Left lung (tissue), 4 donors: ENCODE measurements at regions not wholly inside any gene's neighbourhood (a gene's known extent, or its start where the extent isn't known, plus 50 kb on each side); places are given as distances from the start of the nearest gene placed in this dataset.

Experiments used
- ATAC-seq: fragments of 200-7000 bp; cut with Tn5 transposase; one replicate; pipeline ENCODE4 v1.9.1; 2020; ENCODE audit warnings: moderate library complexity
- DNase-seq, 4 donors: peaks; one replicate each; pipeline ENCODE4 v3.0.0-alpha.2; 2013 to 2020
- H3K27ac ChIP-seq, 2 donors: fragments of 200-600 bp; sonication (generic) in 1 of 2; one replicate each; pipeline versions ENCODE4 v1.5.0 to v1.8.0; 2020 to 2021
- H3K27me3 ChIP-seq, 2 donors: fragments of 200-600 bp; sonication (generic) in 1 of 2; one replicate each; pipeline versions ENCODE4 v1.5.0 to v1.8.0; 2020 to 2021
- H3K36me3 ChIP-seq, 2 donors: fragments of 200-600 bp; sonication (generic) in 1 of 2; one replicate each; pipeline versions ENCODE4 v1.5.0 to v1.8.0; 2020 to 2021
- H3K4me1 ChIP-seq, 2 donors: fragments of 200-600 bp; one replicate each; pipeline ENCODE4 v1.8.0; 2021
- H3K4me3 ChIP-seq, 2 donors: fragments of 200-600 bp; sonication (generic) in 1 of 2; one replicate each; pipeline versions ENCODE4 v1.5.0 to v1.8.0; 2020 to 2021; ENCODE audit warnings: mild to moderate bottlenecking in 1 of 2
- H3K9me3 ChIP-seq, 2 donors: fragments of 200-600 bp; sonication (generic) in 1 of 2; one replicate each; pipeline versions ENCODE4 v1.5.0 to v1.8.0; 2020 to 2021
- CTCF ChIP-seq, 2 donors: fragments of 200-600 bp; sonication (generic) in 1 of 2; IDR thresholded peaks; one replicate each; pipeline versions ENCODE4 v1.5.0 to v1.8.0; 2021; ENCODE audit warnings: antibody characterized with exemption in 2 of 2
- intact Hi-C, 2 donors: fragments of 100-400 bp; cut with DNase I; formaldehyde crosslinking; loops; one replicate each; pipeline versions ENCODE4 v1.11.2 to v1.14.2; 2022
- donor health status: DM: no; HTN: yes; CAD: no.
- donor health status: DM: no; HTN: no; CAD: no.

- TF ChIP-seq CTCF (IDR thresholded peaks at IDR 0.05): no peak
- no peaks in the 10 kb centered on the region for H3K27me3 ChIP-seq
- no peak overlapping the region for H3K27ac ChIP-seq
- ATAC-seq: no peak
- no peaks in the 10 kb centered on the region for H3K36me3 ChIP-seq
- H3K4me1 ChIP-seq: no peaks in the 10 kb centered on the region
- no peak for DNase-seq
- intact Hi-C loops: no loop called here
- no peaks in the 10 kb centered on the region for H3K9me3 ChIP-seq
- no peak overlapping the region for H3K4me3 ChIP-seq
These were observed 262.1 kb downstream of the HS3ST1 start for GRCh38 chr4:11166606-11167005.

GRCh38 chr4:11166034-11166433, 262.7 kb downstream of the HS3ST1 start:
- H3K4me1 ChIP-seq: no peaks in the 10 kb centered on the region
- no peaks in the 10 kb centered on the region for H3K9me3 ChIP-seq
- H3K27me3 ChIP-seq: no peaks in the 10 kb centered on the region
- ATAC-seq (no peak), DNase-seq (no peak)
- no peak for TF ChIP-seq CTCF (IDR thresholded peaks at IDR 0.05)
- intact Hi-C loops: no loop called here
- H3K36me3 ChIP-seq: no peaks in the 10 kb centered on the region
- H3K4me3 ChIP-seq: no peak overlapping the region
- H3K27ac ChIP-seq: no peak overlapping the region

- DNase-seq: no peak
- intact Hi-C loops: no loop called here
- H3K4me1 ChIP-seq: no peaks in the 10 kb centered on the region
These were observed 263.6 kb downstream of the HS3ST1 start for GRCh38 chr4:11165052-11165451.

GRCh38 chr4:11160288-11160687, 268.4 kb downstream of the HS3ST1 start:
- H3K27ac ChIP-seq: no peak overlapping the region

More at GRCh38 chr4:11165052-11165451, 263.6 kb downstream of the HS3ST1 start:
- no peak overlapping the region for H3K4me3 ChIP-seq
- H3K36me3 ChIP-seq: no peaks in the 10 kb centered on the region
- H3K27me3 ChIP-seq: no peaks in the 10 kb centered on the region
- TF ChIP-seq CTCF (IDR thresholded peaks at IDR 0.05): no peak
- ATAC-seq: no peak
- no peaks in the 10 kb centered on the region for H3K9me3 ChIP-seq
- H3K27ac ChIP-seq: no peak overlapping the region

DNA sequence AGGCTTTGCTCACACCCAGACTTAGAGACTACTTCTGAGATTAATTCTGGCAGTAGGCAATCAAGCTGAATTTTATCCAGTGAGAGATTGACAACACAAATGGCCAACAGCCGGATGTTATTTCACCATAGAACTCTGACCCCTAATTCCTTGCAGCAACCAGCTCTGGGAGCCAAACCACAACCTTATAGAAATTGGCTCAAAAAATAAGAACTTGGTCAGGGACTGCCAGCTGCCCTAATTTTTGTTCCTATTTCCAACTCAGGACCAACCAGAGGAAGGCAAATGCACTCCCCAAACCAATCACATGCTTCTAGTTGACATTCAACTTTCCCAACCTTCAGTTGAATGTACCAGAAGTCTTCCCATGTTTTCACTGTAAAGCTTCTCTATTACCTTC, 269.7 kb downstream of the HS3ST1 start:
- H3K36me3 ChIP-seq: no peaks in the 10 kb centered on the region

More at GRCh38 chr4:11160288-11160687, 268.4 kb downstream of the HS3ST1 start:
- no peaks in the 10 kb centered on the region for H3K4me1 ChIP-seq
- no peak for DNase-seq
- H3K27me3 ChIP-seq: no peaks in the 10 kb centered on the region
- intact Hi-C loops: no loop called here
- no peak for TF ChIP-seq CTCF (IDR thresholded peaks at IDR 0.05)
- H3K4me3 ChIP-seq: no peak overlapping the region
- H3K9me3 ChIP-seq: no peaks in the 10 kb centered on the region
- ATAC-seq: no peak
- H3K36me3 ChIP-seq: no peaks in the 10 kb centered on the region

More for the DNA sequence above, 269.7 kb downstream of the HS3ST1 start:
- no peaks in the 10 kb centered on the region for H3K9me3 ChIP-seq
- H3K4me1 ChIP-seq: no peaks in the 10 kb centered on the region
- no peak for TF ChIP-seq CTCF (IDR thresholded peaks at IDR 0.05)
- DNase-seq: no peak
- no peak overlapping the region for H3K27ac ChIP-seq
- no peak overlapping the region for H3K4me3 ChIP-seq
- no peak for ATAC-seq
- H3K27me3 ChIP-seq: no peaks in the 10 kb centered on the region
- intact Hi-C loops: no loop called here
